A549 (cell line): ENCODE measurements at regions not wholly inside any gene's neighbourhood (a gene's known extent, or its start where the extent isn't known, plus 50 kb on each side); places are given as distances from the start of the nearest gene placed in this dataset.

Source experiments
- EHMT2 ChIP-seq: fragments of 200-600 bp; sonication (generic); IDR thresholded peaks from 2 replicates; pipeline ENCODE4 v1.6.1; 2016; ENCODE audit warnings: antibody characterized with exemption, low read depth, mild to moderate bottlenecking, moderate library complexity
- EP300 ChIP-seq, 2 experiments: fragments of >200 bp; sonication (Bioruptor Twin); formaldehyde crosslinking; IDR thresholded peaks; 2 replicates in 1 of 2; 3 replicates in 1 of 2; pipeline ENCODE4 v1.6.1; 2016 to 2017
- MYC ChIP-seq: IDR thresholded peaks from 2 replicates; pipeline ENCODE4 v1.6.1; 2012; ENCODE audit warnings: mild to moderate bottlenecking, inconsistent platforms, low read length, improper control_type of control experiment, borderline replicate concordance
- PHF8 ChIP-seq: fragments of 200-600 bp; sonication (generic); IDR thresholded peaks from 2 replicates; pipeline ENCODE4 v1.6.1; 2016; ENCODE audit warnings: low read depth, mild to moderate bottlenecking, antibody characterized with exemption, moderate library complexity, borderline replicate concordance
- POLR2A ChIP-seq: IDR thresholded peaks from 2 replicates; pipeline ENCODE4 v1.6.1; 2012; ENCODE audit warnings: mild to moderate bottlenecking, low read length
- RAD21 ChIP-seq, 2 experiments: fragments of >200 bp in 1 of 2; sonication (Bioruptor Twin) in 1 of 2; formaldehyde crosslinking in 1 of 2; IDR thresholded peaks in 1 of 2; conservative IDR thresholded peaks in 1 of 2; 2 replicates in 1 of 2; 3 replicates in 1 of 2; pipeline ENCODE4 v1.6.1; 2012 to 2018; ENCODE audit warnings: inconsistent platforms in 1 of 2
- TF ChIP-seq, protein P1 (sequence below): fragments of >200 bp; sonication (Bioruptor Twin); formaldehyde crosslinking; IDR thresholded peaks from 3 replicates; pipeline ENCODE4 v1.5.1; 2016
- TF ChIP-seq, protein P2 (sequence below): fragments of 150-350 bp; IDR thresholded peaks from 2 replicates; pipeline ENCODE4 v1.6.1; 2014; ENCODE audit warnings: low read depth, mild to moderate bottlenecking, low read length

DNA sequence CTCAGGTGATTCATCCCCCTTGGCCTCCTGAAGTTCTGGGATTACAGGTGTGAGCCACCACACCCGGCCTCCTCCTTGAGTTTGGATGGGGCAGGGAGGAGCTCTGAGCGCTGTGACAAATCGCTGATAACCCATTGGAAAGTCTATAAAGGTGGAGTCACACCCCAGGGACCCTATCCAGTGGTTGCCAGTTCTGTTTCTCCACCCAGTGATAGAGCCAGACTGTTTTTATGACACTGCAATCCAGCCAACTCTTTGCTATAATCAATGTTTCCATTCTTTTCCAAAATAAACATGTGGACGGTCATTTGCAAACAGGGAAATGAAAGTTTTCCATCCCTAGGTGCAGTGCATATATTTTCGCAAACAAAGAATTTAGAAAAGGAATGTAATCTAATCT is 142.0 kb upstream of the PELI2 start:
- TF ChIP-seq, protein P1, sequence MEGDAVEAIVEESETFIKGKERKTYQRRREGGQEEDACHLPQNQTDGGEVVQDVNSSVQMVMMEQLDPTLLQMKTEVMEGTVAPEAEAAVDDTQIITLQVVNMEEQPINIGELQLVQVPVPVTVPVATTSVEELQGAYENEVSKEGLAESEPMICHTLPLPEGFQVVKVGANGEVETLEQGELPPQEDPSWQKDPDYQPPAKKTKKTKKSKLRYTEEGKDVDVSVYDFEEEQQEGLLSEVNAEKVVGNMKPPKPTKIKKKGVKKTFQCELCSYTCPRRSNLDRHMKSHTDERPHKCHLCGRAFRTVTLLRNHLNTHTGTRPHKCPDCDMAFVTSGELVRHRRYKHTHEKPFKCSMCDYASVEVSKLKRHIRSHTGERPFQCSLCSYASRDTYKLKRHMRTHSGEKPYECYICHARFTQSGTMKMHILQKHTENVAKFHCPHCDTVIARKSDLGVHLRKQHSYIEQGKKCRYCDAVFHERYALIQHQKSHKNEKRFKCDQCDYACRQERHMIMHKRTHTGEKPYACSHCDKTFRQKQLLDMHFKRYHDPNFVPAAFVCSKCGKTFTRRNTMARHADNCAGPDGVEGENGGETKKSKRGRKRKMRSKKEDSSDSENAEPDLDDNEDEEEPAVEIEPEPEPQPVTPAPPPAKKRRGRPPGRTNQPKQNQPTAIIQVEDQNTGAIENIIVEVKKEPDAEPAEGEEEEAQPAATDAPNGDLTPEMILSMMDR = no peak
- no peak for TF ChIP-seq POLR2A
- TF ChIP-seq RAD21 (conservative IDR thresholded peaks at IDR 0.05 in 1 of 2, IDR thresholded peaks at IDR 0.05 in 1 of 2) = no peak
- TF ChIP-seq EHMT2 = no peak
- TF ChIP-seq, protein P2, sequence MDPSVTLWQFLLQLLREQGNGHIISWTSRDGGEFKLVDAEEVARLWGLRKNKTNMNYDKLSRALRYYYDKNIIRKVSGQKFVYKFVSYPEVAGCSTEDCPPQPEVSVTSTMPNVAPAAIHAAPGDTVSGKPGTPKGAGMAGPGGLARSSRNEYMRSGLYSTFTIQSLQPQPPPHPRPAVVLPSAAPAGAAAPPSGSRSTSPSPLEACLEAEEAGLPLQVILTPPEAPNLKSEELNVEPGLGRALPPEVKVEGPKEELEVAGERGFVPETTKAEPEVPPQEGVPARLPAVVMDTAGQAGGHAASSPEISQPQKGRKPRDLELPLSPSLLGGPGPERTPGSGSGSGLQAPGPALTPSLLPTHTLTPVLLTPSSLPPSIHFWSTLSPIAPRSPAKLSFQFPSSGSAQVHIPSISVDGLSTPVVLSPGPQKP = no peak
- no peak for TF ChIP-seq EP300 (IDR thresholded peaks at IDR 0.05)
- TF ChIP-seq PHF8 = no peak
- TF ChIP-seq MYC = no peak
